ENCODE measurements at regions not wholly inside any gene's neighbourhood (a gene's known extent, or its start where the extent isn't known, plus 50 kb on each side); places are given as distances from the start of the nearest gene placed in this dataset.

- no peak for TF ChIP-seq CTCF (IDR thresholded peaks at IDR 0.05)
- no peak for TF ChIP-seq POLR2A (IDR thresholded peaks at IDR 0.05)
Observed at GRCh38 chr3:124516333-124516732, 213.9 kb upstream of the UMPS start.

Data from right lobe of liver (tissue), 4 donors.